HG03558 (cell line): ENCODE measurements at regions not wholly inside any gene's neighbourhood (a gene's known extent, or its start where the extent isn't known, plus 50 kb on each side); places are given as distances from the start of the nearest gene placed in this dataset.
"Not testable (repeated sequence)": the region's sequence is repeated elsewhere in the genome, so short reads cannot be mapped to it uniquely, and the experiment has no call there.

Experiments used
- ATAC-seq: cut with Tn5 transposase; IDR thresholded peaks from one replicate; pipeline ENCODE4 v1.9.1; 2021; ENCODE audit warnings: moderate number of reproducible peaks; ENCODE audit not compliant: unreplicated experiment; ENCODE audit errors: extremely low read depth

GRCh38 chr5:62051747-62052146 lies 254.3 kb upstream of the KIF2A start:
- ATAC-seq = no peak

- ATAC-seq = no peak
Measured at GRCh38 chr5:62059960-62060359, 246.0 kb upstream of the KIF2A start.

GRCh38 chr5:62065050-62065449 lies 241.0 kb upstream of the KIF2A start:
- no peak for ATAC-seq

GRCh38 chr5:62066761-62067277 lies 239.2 kb upstream of the KIF2A start:
- no peak for ATAC-seq

GRCh38 chr5:62068554-62068953 lies 237.5 kb upstream of the KIF2A start:
- ATAC-seq = no peak

- no peak for ATAC-seq
Measured at GRCh38 chr5:62077387-62077786, 228.6 kb upstream of the KIF2A start.

GRCh38 chr5:62077823-62078550 lies 228.0 kb upstream of the KIF2A start:
- ATAC-seq = no peak

GRCh38 chr5:62082370-62082801 lies 223.6 kb upstream of the KIF2A start:
- ATAC-seq = no peak

GRCh38 chr5:62083247-62083646 lies 222.8 kb upstream of the KIF2A start:
- no peak for ATAC-seq

- no peak for ATAC-seq
Measured at GRCh38 chr5:62083661-62084060, 222.3 kb upstream of the KIF2A start.

- ATAC-seq = no peak
Measured at GRCh38 chr5:62084391-62084790, 221.6 kb upstream of the KIF2A start.

GRCh38 chr5:62090953-62091352 lies 215.1 kb upstream of the KIF2A start:
- no peak for ATAC-seq

- ATAC-seq = no peak
Measured at GRCh38 chr5:62093411-62093810, 212.6 kb upstream of the KIF2A start.

GRCh38 chr5:62093976-62094375 lies 212.0 kb upstream of the KIF2A start:
- no peak for ATAC-seq

- ATAC-seq = no peak
Measured at GRCh38 chr5:62097361-62097760, 208.6 kb upstream of the KIF2A start.

GRCh38 chr5:62100201-62100600 lies 205.8 kb upstream of the KIF2A start:
- no peak for ATAC-seq

- not testable (repeated sequence) for ATAC-seq
Measured at GRCh38 chr5:62103863-62104262, 202.1 kb upstream of the KIF2A start.

GRCh38 chr5:62111428-62111827 lies 194.6 kb upstream of the KIF2A start:
- no peak for ATAC-seq

GRCh38 chr5:62112689-62113228 lies 193.2 kb upstream of the KIF2A start:
- ATAC-seq = no peak

- no peak for ATAC-seq
Measured at GRCh38 chr5:62115014-62115413, 191.0 kb upstream of the KIF2A start.

- ATAC-seq = no peak
Measured at GRCh38 chr5:62124266-62124665, 181.7 kb upstream of the KIF2A start.

- no peak for ATAC-seq
Measured at GRCh38 chr5:62126090-62126489, 179.9 kb upstream of the KIF2A start.
